ENCODE measurements at regions not wholly inside any gene's neighbourhood (a gene's known extent, or its start where the extent isn't known, plus 50 kb on each side); places are given as distances from the start of the nearest gene placed in this dataset.

DNA sequence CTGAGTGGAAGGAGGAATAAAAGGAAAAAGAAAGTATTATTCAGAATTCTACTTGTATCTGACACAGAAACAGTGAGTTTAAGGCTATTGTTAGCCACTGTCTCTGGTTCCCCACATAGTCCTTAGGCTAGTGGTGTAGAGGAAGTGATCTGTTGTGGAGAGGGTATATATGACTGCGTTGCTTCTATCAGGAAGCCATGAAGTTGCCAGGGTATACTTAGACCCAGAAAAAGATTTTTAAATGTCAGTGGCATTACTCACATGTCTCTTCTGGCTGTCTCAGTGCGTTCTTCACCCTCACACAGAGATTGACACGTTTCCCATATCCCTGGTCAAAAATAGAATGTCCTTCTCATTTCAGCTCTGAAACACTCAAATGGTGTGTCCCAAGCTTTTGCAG, 72.7 kb downstream of the SEM1 start:
- no peak for TF ChIP-seq CTCF (IDR thresholded peaks at IDR 0.05)
- no peak for TF ChIP-seq POLR2A (IDR thresholded peaks at IDR 0.05; ENCODE audit: low read depth)
- no peak for TF ChIP-seq POLR2AphosphoS5 (IDR thresholded peaks at IDR 0.05)
